ENCODE measurements at regions not wholly inside any gene's neighbourhood (a gene's known extent, or its start where the extent isn't known, plus 50 kb on each side); places are given as distances from the start of the nearest gene placed in this dataset.

DNA sequence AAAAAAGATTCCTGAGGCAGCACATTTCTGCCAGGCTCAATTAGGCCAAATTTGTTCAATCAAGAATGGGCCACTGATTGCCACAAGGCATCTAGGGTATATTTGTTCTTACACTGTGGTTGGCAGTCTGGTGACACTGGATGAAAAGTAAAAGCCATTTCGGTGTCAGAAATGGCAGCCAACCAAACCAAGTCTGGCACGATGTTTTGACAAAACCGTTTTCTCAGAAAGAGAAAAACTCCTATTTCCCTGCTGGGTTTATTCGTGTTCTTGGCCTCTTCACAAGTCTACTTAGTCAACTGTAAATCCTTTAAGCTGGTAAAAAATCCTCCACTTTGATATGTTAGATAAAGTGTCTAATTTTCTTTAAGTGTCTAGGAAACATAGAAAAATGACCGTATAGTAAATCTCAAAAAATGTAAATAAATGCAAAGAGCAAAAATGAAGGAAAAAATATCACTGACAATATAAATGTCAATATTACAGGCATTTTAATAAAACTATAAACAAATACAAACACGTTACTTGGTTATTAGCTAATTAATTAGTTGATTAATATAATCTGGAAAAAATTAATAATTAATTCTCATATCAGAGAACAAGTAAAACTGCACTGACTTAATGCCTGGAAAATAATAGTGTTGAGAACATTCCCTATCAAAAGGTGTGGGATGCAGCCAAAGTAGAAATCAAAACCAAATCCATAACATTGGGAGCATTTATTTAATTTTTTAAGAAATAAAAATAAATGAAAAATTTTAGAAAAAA is 182.0 kb upstream of the ZNF804A start:
- TF ChIP-seq POLR2A (IDR thresholded peaks at IDR 0.05; ENCODE audit: low read depth, low read length) (no peak), TAF1 (IDR thresholded peaks at IDR 0.05; ENCODE audit: borderline replicate concordance, low read depth, low read length) (no peak), POLR2AphosphoS5 (IDR thresholded peaks at IDR 0.05; ENCODE audit: low read depth, low read length) (no peak)
